Adrenal gland (tissue), 9 donors: ENCODE measurements at regions not wholly inside any gene's neighbourhood (a gene's known extent, or its start where the extent isn't known, plus 50 kb on each side); places are given as distances from the start of the nearest gene placed in this dataset.

Experiments
- DNase-seq, 7 donors: peaks; one replicate each; pipeline ENCODE4 v3.0.0-alpha.2; 2019 to 2020
- H3K27ac ChIP-seq, 5 donors: fragments of 200-600 bp; sonication (generic) in 4 of 5; 1 replicate in 3 of 5; 2 replicates in 2 of 5; pipeline versions ENCODE4 v1.5.1 to v1.8.0; 2016 to 2020; ENCODE audit warnings: mild to moderate bottlenecking in 1 of 5
- H3K27me3 ChIP-seq: fragments of 200-600 bp; 2 replicates; pipeline ENCODE4 v1.8.0; 2021
- H3K36me3 ChIP-seq, 2 donors: fragments of 200-600 bp; replicated peaks in 1 of 2; 1 replicate in 1 of 2; 2 replicates in 1 of 2; pipeline versions ENCODE4 v1.5.1 to v1.8.0; 2018 to 2022
- H3K4me1 ChIP-seq, 2 donors: fragments of 200-600 bp; replicated peaks in 1 of 2; 1 replicate in 1 of 2; 2 replicates in 1 of 2; pipeline versions ENCODE4 v1.5.1 to v1.8.0; 2018 to 2021
- H3K4me3 ChIP-seq, 4 donors: fragments of 200-600 bp; sonication (generic) in 3 of 4; one replicate each; pipeline ENCODE4 v1.5.1; 2016 to 2018
- H3K9me3 ChIP-seq, 3 donors: fragments of 200-600 bp; sonication (generic) in 1 of 3; replicated peaks in 1 of 3; 1 replicate in 2 of 3; 2 replicates in 1 of 3; pipeline versions ENCODE4 v1.5.1 to v1.8.0; 2016 to 2021
- CTCF ChIP-seq, 6 experiments: fragments of 450-650 bp in 4 of 6; fragments of 200-600 bp in 2 of 6; sonication (generic) in 1 of 6; IDR thresholded peaks; 1 replicate in 5 of 6; 2 replicates in 1 of 6; pipeline versions ENCODE4 v1.5.1 to v1.8.0; 2016 to 2021; ENCODE audit warnings: antibody characterized with exemption in 6 of 6, mild to moderate bottlenecking in 2 of 6, moderate library complexity in 1 of 6
- POLR2A ChIP-seq, 2 donors: fragments of 450-650 bp; IDR thresholded peaks; one replicate each; pipeline ENCODE4 v1.6.1; 2017; ENCODE audit warnings: antibody characterized with exemption in 2 of 2, mild to moderate bottlenecking in 2 of 2, moderate library complexity in 1 of 2
- WGBS, 4 donors: extraction: QIAGEN DNeasy Blood & Tissue Kit in 2 of 4; methylation state at CpG; one replicate each; pipeline versions ENCODE4 v1.1.5 to v1.1.7; 2013 to 2017; 5-methylcytosine and 5-hydroxymethylcytosine counted together
- intact Hi-C, 2 donors: fragments of 100-400 bp; cut with DNase I; formaldehyde crosslinking; loops; one replicate each; pipeline versions ENCODE4 v1.14.1 to v1.15.0; 2022 to 2023
- donor health status: healthy with polysubstance abuse.
- donor health status: Bipolar disorder and iron deficiency.
- donor health status: DM: yes; HTN: yes; CAD: no.
- donor health status: DM: no; HTN: no; CAD: no.
- donor health status: DM: no; HTN: no; CAD: no.

- TF ChIP-seq POLR2A (IDR thresholded peaks at IDR 0.05) (no peak), CTCF (IDR thresholded peaks at IDR 0.05) (no peak)
- Histone ChIP-seq H3K4me1 (no peaks in the 10 kb centered on the region), H3K27ac (no peak overlapping the region), H3K4me3 (no peak overlapping the region), H3K27me3 (no peaks in the 10 kb centered on the region), H3K9me3 (peaks cover 0 to 4% (median 0%) of the 10 kb centered on the region in 3 donors), H3K36me3 (no peaks in the 10 kb centered on the region)
- WGBS, 4 donors: 86 to 100% (median 86%) methylated on average over 1 of the region's 1 CpG
- no peak for DNase-seq
- intact Hi-C loops: no loop called here
Measured at GRCh38 chr1:199322278-199322677, 683.4 kb downstream of the PTPRC start.

DNA sequence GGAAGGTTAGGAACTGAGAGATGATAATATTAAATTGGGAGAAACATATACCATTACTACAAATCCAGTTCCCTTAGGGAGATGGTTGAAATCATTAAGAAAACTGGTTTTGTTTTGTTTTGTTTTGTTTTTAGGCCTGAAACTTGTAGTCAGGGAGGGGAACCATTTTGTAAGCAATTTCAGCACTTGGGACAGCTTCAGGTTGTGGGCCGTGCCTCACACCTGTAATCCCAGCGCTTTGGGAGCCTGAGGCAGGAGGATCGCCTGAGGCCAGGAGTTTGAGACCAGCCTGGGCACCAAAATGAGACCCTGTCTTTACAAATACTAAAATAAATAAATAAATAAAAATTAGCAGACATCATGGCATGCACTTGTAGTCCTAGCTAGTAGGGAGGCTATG is 694.3 kb upstream of the NR5A2 start:
- 92 to 96% (median 94%) methylated on average over 3 of the region's 3 CpGs for WGBS, 4 donors
- H3K4me1 ChIP-seq: no peaks in the 10 kb centered on the region

DNA sequence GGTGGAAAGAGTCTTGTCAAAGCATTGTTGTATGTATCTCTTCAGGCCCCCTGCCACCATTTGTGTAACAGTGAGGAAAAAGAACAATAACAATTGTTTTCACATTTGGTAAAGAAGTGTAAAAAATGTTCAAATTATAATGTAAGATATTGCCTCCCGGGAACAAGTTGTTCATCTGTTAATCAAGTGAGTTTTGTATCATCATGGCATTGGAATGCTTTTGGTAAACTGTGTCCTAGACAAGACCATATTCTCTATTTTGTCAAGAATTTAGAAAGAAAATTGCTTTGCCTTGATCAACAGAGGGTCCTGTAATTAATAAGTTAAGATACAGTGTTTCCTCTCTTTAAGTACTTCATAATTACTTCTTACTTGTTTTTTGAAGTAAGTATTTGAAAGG is 692.0 kb upstream of the NR5A2 start:
- WGBS, 4 donors: 77 to 83% (median 81%) methylated on average over 1 of the region's 1 CpG
- Histone ChIP-seq H3K9me3 (no peaks in the 10 kb centered on the region), H3K4me3 (no peak overlapping the region), H3K27me3 (no peaks in the 10 kb centered on the region), H3K36me3 (no peaks in the 10 kb centered on the region), H3K4me1 (no peaks in the 10 kb centered on the region), H3K27ac (no peak overlapping the region)
- intact Hi-C loops: no loop called here
- TF ChIP-seq POLR2A (IDR thresholded peaks at IDR 0.05) (no peak), CTCF (IDR thresholded peaks at IDR 0.05) (no peak)
- DNase-seq: no peak

More for the DNA sequence above, 694.3 kb upstream of the NR5A2 start:
- Histone ChIP-seq H3K36me3 (no peaks in the 10 kb centered on the region), H3K9me3 (no peaks in the 10 kb centered on the region), H3K27ac (no peak overlapping the region), H3K4me3 (no peak overlapping the region), H3K27me3 (no peaks in the 10 kb centered on the region)
- TF ChIP-seq CTCF (IDR thresholded peaks at IDR 0.05) (no peak), POLR2A (IDR thresholded peaks at IDR 0.05) (no peak)
- intact Hi-C loops: no loop called here
- no peak for DNase-seq

- H3K4me3 ChIP-seq: no peak overlapping the region
- WGBS, 4 donors: 80 to 100% (median 90%) methylated on average over 2 to 4 of the region's 4 CpGs
- DNase-seq: no peak
- no peaks in the 10 kb centered on the region for H3K36me3 ChIP-seq
- H3K27me3 ChIP-seq: no peaks in the 10 kb centered on the region
- H3K27ac ChIP-seq: no peak overlapping the region
- no peaks in the 10 kb centered on the region for H3K4me1 ChIP-seq
- intact Hi-C loops: no loop called here
- TF ChIP-seq POLR2A (IDR thresholded peaks at IDR 0.05) (no peak), CTCF (IDR thresholded peaks at IDR 0.05) (no peak)
- no peaks in the 10 kb centered on the region for H3K9me3 ChIP-seq
Measured at GRCh38 chr1:199336745-199337640, 690.5 kb upstream of the NR5A2 start.
